Activated CD8-positive, alpha-beta T cell treated with anti-CD3 and anti-CD28 coated beads for 36 hours (primary cell): ENCODE measurements at regions not wholly inside any gene's neighbourhood (a gene's known extent, or its start where the extent isn't known, plus 50 kb on each side); places are given as distances from the start of the nearest gene placed in this dataset.

Experiments
- ATAC-seq: fragments of 200-7000 bp; cut with Tn5 transposase; one replicate; pipeline ENCODE4 v1.10.0; 2021; ENCODE audit warnings: mild to moderate bottlenecking, moderate library complexity
- CTCF ChIA-PET: fragments of 350-600 bp; sonication (Branson Sonifier 250); formaldehyde crosslinking; loops from one replicate; lab custom pipeline; 2021; ENCODE audit warnings: antibody characterized with exemption; lab: Charles Lee
- POLR2A ChIA-PET: fragments of 350-600 bp; sonication (Branson Sonifier 250); formaldehyde crosslinking; loops from one replicate; lab custom pipeline; 2021; ENCODE audit warnings: antibody characterized with exemption; lab: Charles Lee
- DNase-seq: peaks from one replicate; pipeline ENCODE4 v3.0.0-alpha.2; 2020
- H3K27ac Mint-ChIP-seq: one replicate; pipeline ENCODE4 v1.8.0; 2021; ENCODE audit warnings: mild to moderate bottlenecking, mixed read lengths
- H3K27me3 Mint-ChIP-seq: one replicate; pipeline ENCODE4 v1.8.0; 2021; ENCODE audit warnings: mixed read lengths
- H3K36me3 Mint-ChIP-seq: one replicate; pipeline ENCODE4 v1.8.0; 2021; ENCODE audit warnings: low read depth, mixed read lengths
- H3K4me1 Mint-ChIP-seq: one replicate; pipeline ENCODE4 v1.8.0; 2021; ENCODE audit warnings: low read depth, mixed read lengths
- H3K4me3 Mint-ChIP-seq: one replicate; pipeline ENCODE4 v1.8.0; 2021; ENCODE audit warnings: mild to moderate bottlenecking, moderate library complexity, mixed read lengths
- H3K9me3 Mint-ChIP-seq: one replicate; pipeline ENCODE4 v1.8.0; 2021; ENCODE audit warnings: mixed read lengths
- intact Hi-C: fragments of 100-400 bp; cut with micrococcal nuclease; formaldehyde crosslinking; loops from one replicate; pipeline ENCODE4 v1.10.0; 2022
- TF ChIP-seq, protein P1 (sequence below): fragments of 200-600 bp; IDR thresholded peaks from one replicate; pipeline ENCODE4 v1.8.0; 2022; ENCODE audit warnings: antibody characterized with exemption, mild to moderate bottlenecking

DNA sequence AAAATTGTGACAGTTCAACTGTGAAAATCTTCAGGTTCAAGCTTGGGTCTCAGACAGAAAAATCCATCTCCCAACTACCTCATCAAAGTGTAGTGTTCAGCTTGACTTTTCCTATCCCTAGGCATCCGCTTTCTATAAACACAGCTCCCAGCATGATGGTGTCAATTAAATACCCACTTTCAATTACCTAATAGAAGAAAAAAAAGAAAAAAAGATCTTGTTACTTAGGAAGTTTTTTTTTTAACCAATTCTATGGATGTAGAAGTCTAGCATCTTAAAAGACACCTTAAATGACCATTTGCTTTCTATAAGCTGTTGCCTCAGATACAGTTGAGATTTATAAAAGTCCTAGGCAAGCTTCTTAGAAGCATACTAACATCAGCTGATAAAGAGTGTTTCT lies 244.1 kb upstream of the MTNR1B start:
- Mint-ChIP-seq H3K27me3 (no peaks in the 10 kb centered on the region), H3K27ac (no peak overlapping the region), H3K4me1 (no peaks in the 10 kb centered on the region), H3K36me3 (no peaks in the 10 kb centered on the region), H3K9me3 (peaks cover 8% of the 10 kb centered on the region), H3K4me3 (no peak overlapping the region)
- no peak for DNase-seq
- no peak for ATAC-seq
- TF ChIP-seq, protein P1, sequence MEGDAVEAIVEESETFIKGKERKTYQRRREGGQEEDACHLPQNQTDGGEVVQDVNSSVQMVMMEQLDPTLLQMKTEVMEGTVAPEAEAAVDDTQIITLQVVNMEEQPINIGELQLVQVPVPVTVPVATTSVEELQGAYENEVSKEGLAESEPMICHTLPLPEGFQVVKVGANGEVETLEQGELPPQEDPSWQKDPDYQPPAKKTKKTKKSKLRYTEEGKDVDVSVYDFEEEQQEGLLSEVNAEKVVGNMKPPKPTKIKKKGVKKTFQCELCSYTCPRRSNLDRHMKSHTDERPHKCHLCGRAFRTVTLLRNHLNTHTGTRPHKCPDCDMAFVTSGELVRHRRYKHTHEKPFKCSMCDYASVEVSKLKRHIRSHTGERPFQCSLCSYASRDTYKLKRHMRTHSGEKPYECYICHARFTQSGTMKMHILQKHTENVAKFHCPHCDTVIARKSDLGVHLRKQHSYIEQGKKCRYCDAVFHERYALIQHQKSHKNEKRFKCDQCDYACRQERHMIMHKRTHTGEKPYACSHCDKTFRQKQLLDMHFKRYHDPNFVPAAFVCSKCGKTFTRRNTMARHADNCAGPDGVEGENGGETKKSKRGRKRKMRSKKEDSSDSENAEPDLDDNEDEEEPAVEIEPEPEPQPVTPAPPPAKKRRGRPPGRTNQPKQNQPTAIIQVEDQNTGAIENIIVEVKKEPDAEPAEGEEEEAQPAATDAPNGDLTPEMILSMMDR: no peak
- intact Hi-C loops: no loop called here
- ChIA-PET CTCF (no interaction called here), POLR2A (no interaction called here)

DNA sequence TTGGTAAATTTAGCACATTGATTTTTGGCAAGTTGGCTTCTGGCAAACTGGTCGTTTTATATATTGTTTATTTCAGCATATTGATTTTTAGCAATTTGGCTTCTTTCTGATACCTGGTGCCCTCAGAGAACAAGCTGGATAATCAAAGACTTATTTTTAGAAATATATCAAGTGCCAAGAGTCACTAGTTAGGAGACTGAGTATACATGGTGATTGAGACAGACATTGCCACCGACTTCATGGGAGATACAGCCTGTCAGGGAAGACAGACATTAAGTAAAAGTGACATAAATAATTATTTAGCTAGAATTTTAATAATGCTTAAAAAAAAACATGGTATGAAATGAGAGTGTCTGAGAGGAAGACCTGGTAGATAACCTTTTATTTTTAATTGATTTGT lies 242.3 kb upstream of the MTNR1B start:
- Mint-ChIP-seq H3K36me3 (no peaks in the 10 kb centered on the region), H3K9me3 (peaks cover 8% of the 10 kb centered on the region), H3K4me3 (no peak overlapping the region), H3K27ac (no peak overlapping the region), H3K27me3 (no peaks in the 10 kb centered on the region), H3K4me1 (no peaks in the 10 kb centered on the region)
- ATAC-seq (no peak), DNase-seq (no peak)
- intact Hi-C loops: no loop called here
- ChIA-PET POLR2A (no interaction called here), CTCF (interaction anchor here (1.3 kb wide), 1 partner anchor 9 kb away, joined by 3 read pairs; no protein-coding TSS in a partner anchor)
- TF ChIP-seq, protein P1: no peak

DNA sequence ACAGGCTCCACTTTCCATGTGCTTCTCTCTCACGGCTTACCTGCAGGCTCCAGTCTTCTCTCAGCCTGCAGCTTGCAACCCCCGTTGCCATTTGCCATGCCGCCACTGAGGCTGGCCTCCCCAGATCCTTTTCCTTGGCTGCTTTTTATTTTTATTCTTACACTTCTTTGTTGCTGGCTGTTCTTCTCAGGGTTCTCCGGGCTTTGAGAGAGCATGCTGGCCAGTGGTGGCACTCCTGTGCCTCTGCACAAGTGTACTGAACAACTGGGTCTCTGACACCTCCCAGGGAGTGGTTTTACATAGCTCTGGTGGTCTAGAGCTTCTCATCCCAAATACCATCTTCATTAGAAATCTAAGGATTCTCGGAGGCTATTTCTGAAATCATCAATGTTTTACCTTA lies 241.7 kb upstream of the MTNR1B start:
- H3K27me3 Mint-ChIP-seq: no peaks in the 10 kb centered on the region
- ATAC-seq (no peak), DNase-seq (no peak)
- TF ChIP-seq, protein P1: no peak
- no peaks in the 10 kb centered on the region for H3K4me1 Mint-ChIP-seq
- intact Hi-C loops: no loop called here
- CTCF ChIA-PET: no interaction called here
- no peak overlapping the region for H3K4me3 Mint-ChIP-seq
- H3K9me3 Mint-ChIP-seq: peaks cover 8% of the 10 kb centered on the region
- POLR2A ChIA-PET: no interaction called here
- H3K36me3 Mint-ChIP-seq: no peaks in the 10 kb centered on the region
- H3K27ac Mint-ChIP-seq: no peak overlapping the region

DNA sequence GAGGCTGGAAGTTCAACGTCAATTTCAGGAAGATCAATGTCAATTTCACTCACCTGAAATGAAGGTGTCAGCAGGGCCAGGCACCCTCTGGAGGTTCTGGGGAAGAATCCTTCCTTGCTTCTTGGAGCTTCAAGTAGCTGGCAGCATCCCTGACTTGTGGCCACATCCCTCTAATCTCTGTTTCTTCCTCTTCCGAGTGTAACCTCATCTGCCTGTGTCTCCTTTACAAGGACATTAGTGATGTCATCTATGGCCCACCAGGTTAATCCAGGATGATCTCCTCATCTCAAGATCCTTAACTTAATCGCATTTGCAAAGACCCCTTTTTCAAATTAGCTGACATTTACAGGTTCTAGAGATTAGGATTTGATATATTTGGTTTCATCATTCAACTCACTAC lies 240.8 kb upstream of the MTNR1B start:
- intact Hi-C loops: no loop called here
- ChIA-PET CTCF (no interaction called here), POLR2A (no interaction called here)
- H3K9me3 Mint-ChIP-seq: no peaks in the 10 kb centered on the region
- no peaks in the 10 kb centered on the region for H3K36me3 Mint-ChIP-seq
- H3K27ac Mint-ChIP-seq: no peak overlapping the region
- TF ChIP-seq, protein P1: no peak
- DNase-seq (no peak), ATAC-seq (no peak)
- no peaks in the 10 kb centered on the region for H3K27me3 Mint-ChIP-seq
- no peaks in the 10 kb centered on the region for H3K4me1 Mint-ChIP-seq
- H3K4me3 Mint-ChIP-seq: no peak overlapping the region

DNA sequence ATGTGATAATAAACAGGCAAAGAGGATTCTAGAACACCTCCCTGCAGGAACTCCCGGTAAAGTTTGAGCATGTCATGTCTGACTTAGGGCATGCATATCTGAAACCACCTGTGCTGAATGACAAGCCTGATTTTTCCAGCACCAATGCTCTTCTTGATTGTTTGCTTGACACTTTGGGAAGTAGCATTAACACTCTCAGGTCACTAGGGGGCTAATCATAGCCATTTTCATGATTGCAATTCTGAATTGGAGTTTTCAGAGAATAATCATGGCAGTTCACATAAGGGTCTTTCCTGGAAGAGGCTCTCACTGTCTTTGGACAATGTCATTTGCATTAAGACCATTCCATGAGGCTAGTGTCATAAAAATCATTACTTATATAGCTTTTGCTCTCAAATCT lies 234.4 kb upstream of the MTNR1B start:
- intact Hi-C loops: no loop called here
- H3K4me1 Mint-ChIP-seq: no peaks in the 10 kb centered on the region
- no peak for DNase-seq
- H3K4me3 Mint-ChIP-seq: no peak overlapping the region
- TF ChIP-seq, protein P1: no peak
- POLR2A ChIA-PET: no interaction called here
- H3K27ac Mint-ChIP-seq: no peak overlapping the region
- CTCF ChIA-PET: no interaction called here
- no peaks in the 10 kb centered on the region for H3K27me3 Mint-ChIP-seq
- H3K9me3 Mint-ChIP-seq: no peaks in the 10 kb centered on the region
- no peaks in the 10 kb centered on the region for H3K36me3 Mint-ChIP-seq
- no peak for ATAC-seq
